ENCODE measurements at regions not wholly inside any gene's neighbourhood (a gene's known extent, or its start where the extent isn't known, plus 50 kb on each side); places are given as distances from the start of the nearest gene placed in this dataset.
A peak's percentile ranks its signal among the peaks of the same experiment; 100 is the strongest.

- DNase-seq = no peak
Measured at GRCh38 chr7:130881091-130881798, 147.2 kb upstream of the KLF14 start.

GRCh38 chr7:130881799-130882141 lies 147.8 kb upstream of the KLF14 start:
- no peak for DNase-seq

GRCh38 chr7:130882396-130882795 lies 148.4 kb upstream of the KLF14 start:
- DNase-seq = no peak

- no peak for DNase-seq
Measured at GRCh38 chr7:130883928-130884327, 149.9 kb upstream of the KLF14 start.

GRCh38 chr7:130884437-130885417 lies 150.7 kb upstream of the KLF14 start:
- no peak for DNase-seq

GRCh38 chr7:130886438-130887135 lies 152.6 kb upstream of the KLF14 start:
- DNase-seq = no peak

GRCh38 chr7:130887182-130887956 lies 153.4 kb upstream of the KLF14 start:
- no peak for DNase-seq

GRCh38 chr7:130887957-130888371 lies 154.0 kb upstream of the KLF14 start:
- no peak for DNase-seq

- DNase-seq = no peak
Measured at GRCh38 chr7:130888468-130888867, 154.5 kb upstream of the KLF14 start.

GRCh38 chr7:130890176-130891020 lies 156.4 kb upstream of the KLF14 start:
- no peak for DNase-seq

GRCh38 chr7:130891254-130892094 lies 157.5 kb upstream of the KLF14 start:
- no peak for DNase-seq

GRCh38 chr7:130893441-130893894 lies 159.5 kb upstream of the KLF14 start:
- no peak for DNase-seq

- no peak for DNase-seq
Measured at GRCh38 chr7:130894146-130894908, 160.3 kb upstream of the KLF14 start.

GRCh38 chr7:130894909-130895750 lies 161.1 kb upstream of the KLF14 start:
- DNase-seq = no peak

GRCh38 chr7:130896051-130896881 lies 162.3 kb upstream of the KLF14 start:
- no peak for DNase-seq

- DNase-seq = peak; percentile 67
Measured at GRCh38 chr7:130896898-130897514, 163.0 kb upstream of the KLF14 start.
